PC-3 (cell line): ENCODE measurements at regions not wholly inside any gene's neighbourhood (a gene's known extent, or its start where the extent isn't known, plus 50 kb on each side); places are given as distances from the start of the nearest gene placed in this dataset.
"Not testable (repeated sequence)": the region's sequence is repeated elsewhere in the genome, so short reads cannot be mapped to it uniquely, and the experiment has no call there.

Experiments used
- CTCF ChIP-seq: fragments of 300-600 bp; sonication (generic); conservative IDR thresholded peaks from 2 replicates; pipeline ENCODE4 v1.5.1; 2017; ENCODE audit warnings: antibody characterized with exemption, low read depth, mild to moderate bottlenecking, low read length
- EZH2 ChIP-seq: fragments of 300-600 bp; sonication (generic); IDR thresholded peaks from one replicate; pipeline ENCODE4 v1.6.1; 2017; ENCODE audit warnings: antibody characterized with exemption, mild to moderate bottlenecking, low read length; ENCODE audit not compliant: unreplicated experiment

- not testable (repeated sequence) for TF ChIP-seq CTCF, EZH2
These were observed 126.0 kb upstream of the PTPRG start for GRCh38 chr3:61435361-61435760.
